Kidney (tissue), 13 donors: ENCODE measurements at regions not wholly inside any gene's neighbourhood (a gene's known extent, or its start where the extent isn't known, plus 50 kb on each side); places are given as distances from the start of the nearest gene placed in this dataset.
A peak's percentile ranks its signal among the peaks of the same experiment; 100 is the strongest.

Experiments used
- DNase-seq, 5 donors: peaks; one replicate each; pipeline ENCODE4 v3.0.0-alpha.2; 2013 to 2020
- FAIRE-seq: peaks from 2 replicates; lab custom pipeline; 2012; peaks lifted over from hg19 to GRCh38; lab: Jason Lieb, UNC
- H3K27ac ChIP-seq, 2 donors: one replicate each; pipeline ENCODE4 v1.7.0; 2013; ENCODE audit warnings: low read depth in 2 of 2, low read length in 2 of 2, inconsistent platforms in 1 of 2
- H3K27me3 ChIP-seq: one replicate; pipeline ENCODE4 v1.7.1; 2013; ENCODE audit warnings: low read length, inconsistent platforms; ENCODE audit not compliant: control insufficient read depth, insufficient read depth
- H3K36me3 ChIP-seq, 3 donors: one replicate each; pipeline versions ENCODE4 v1.7.0 to v1.7.1; 2013; ENCODE audit warnings: low read length in 3 of 3, control low read depth in 1 of 3, inconsistent platforms in 1 of 3; ENCODE audit not compliant: insufficient read depth in 3 of 3, control insufficient read depth in 2 of 3
- H3K4me1 ChIP-seq, 3 donors: one replicate each; pipeline versions ENCODE4 v1.7.0 to v1.7.1; 2013; ENCODE audit warnings: low read length in 3 of 3, inconsistent platforms in 1 of 3, low read depth in 1 of 3; ENCODE audit not compliant: control insufficient read depth in 2 of 3, insufficient read depth in 2 of 3
- H3K4me3 ChIP-seq, 3 donors: one replicate each; pipeline versions ENCODE4 v1.7.0 to v1.8.1; 2013; ENCODE audit warnings: low read length in 3 of 3, control low read depth in 1 of 3, inconsistent platforms in 1 of 3
- H3K9ac ChIP-seq, 3 donors: one replicate each; pipeline versions ENCODE4 v1.7.0 to v1.7.1; 2013; ENCODE audit warnings: low read length in 3 of 3, control low read depth in 1 of 3, inconsistent platforms in 1 of 3
- H3K9me3 ChIP-seq, 3 donors: one replicate each; pipeline versions ENCODE4 v1.7.0 to v1.7.1; 2013; ENCODE audit warnings: low read length in 3 of 3, control low read depth in 1 of 3, inconsistent platforms in 1 of 3; ENCODE audit not compliant: control insufficient read depth in 2 of 3, insufficient read depth in 1 of 3
- CTCF ChIP-seq: IDR thresholded peaks from 3 replicates; pipeline ENCODE4 v1.5.1; 2012; ENCODE audit warnings: mild to moderate bottlenecking, moderate library complexity, borderline replicate concordance; ENCODE audit not compliant: insufficient read depth; ENCODE audit errors: extremely low read depth
- intact Hi-C: fragments of 100-400 bp; cut with DNase I; formaldehyde crosslinking; loops from one replicate; pipeline ENCODE4 v1.11.1; 2022
- donor health status: control.
- donor health status: control.
- donor health status: control.
- donor health status: control.
- donor health status: control.
- donor health status: DM: yes; HTN: yes; CAD: no.
- donor health status: Normal renal cell carcinoma (clear cell type).

GRCh38 chr9:87010626-87011025, 63.3 kb upstream of the GAS1 start:
- no peak overlapping the region for H3K27ac ChIP-seq
- DNase-seq (no peak), FAIRE-seq (no peak)
- H3K4me1 ChIP-seq = no peaks in the 10 kb centered on the region
- TF ChIP-seq CTCF = no peak
- no peaks in the 10 kb centered on the region for H3K9me3 ChIP-seq
- H3K36me3 ChIP-seq = no peaks in the 10 kb centered on the region
- H3K27me3 ChIP-seq = no peaks in the 10 kb centered on the region
- H3K9ac ChIP-seq = no peak overlapping the region
- intact Hi-C loops = no loop called here
- H3K4me3 ChIP-seq = no peak overlapping the region

- Histone ChIP-seq H3K27me3 (no peaks in the 10 kb centered on the region), H3K4me3 (no peak overlapping the region), H3K9ac (no peak overlapping the region), H3K27ac (no peak overlapping the region), H3K9me3 (no peaks in the 10 kb centered on the region), H3K4me1 (no peaks in the 10 kb centered on the region), H3K36me3 (no peaks in the 10 kb centered on the region)
- TF ChIP-seq CTCF = no peak
- intact Hi-C loops = no loop called here
- DNase-seq (no peak), FAIRE-seq (no peak)
These were observed 64.2 kb upstream of the GAS1 start for GRCh38 chr9:87011551-87011950.

GRCh38 chr9:87013490-87013889, 66.2 kb upstream of the GAS1 start:
- intact Hi-C loops = no loop called here
- no peaks in the 10 kb centered on the region for H3K4me1 ChIP-seq
- DNase-seq (no peak), FAIRE-seq (no peak)
- no peak overlapping the region for H3K9ac ChIP-seq
- TF ChIP-seq CTCF = no peak
- no peak overlapping the region for H3K27ac ChIP-seq
- no peaks in the 10 kb centered on the region for H3K36me3 ChIP-seq
- H3K27me3 ChIP-seq = no peaks in the 10 kb centered on the region
- no peaks in the 10 kb centered on the region for H3K9me3 ChIP-seq
- H3K4me3 ChIP-seq = no peak overlapping the region

- Histone ChIP-seq H3K27me3 (no peaks in the 10 kb centered on the region), H3K27ac (no peak overlapping the region), H3K36me3 (no peaks in the 10 kb centered on the region), H3K4me1 (no peaks in the 10 kb centered on the region), H3K4me3 (no peak overlapping the region), H3K9ac (no peak overlapping the region), H3K9me3 (no peaks in the 10 kb centered on the region)
- DNase-seq = peak in 1 of 5 donors; percentile 14
- TF ChIP-seq CTCF = no peak
- no peak for FAIRE-seq
- intact Hi-C loops = no loop called here
These were observed 67.1 kb upstream of the GAS1 start for GRCh38 chr9:87014436-87014835.
